ENCODE measurements at regions not wholly inside any gene's neighbourhood (a gene's known extent, or its start where the extent isn't known, plus 50 kb on each side); places are given as distances from the start of the nearest gene placed in this dataset.

- TF ChIP-seq, protein P1, sequence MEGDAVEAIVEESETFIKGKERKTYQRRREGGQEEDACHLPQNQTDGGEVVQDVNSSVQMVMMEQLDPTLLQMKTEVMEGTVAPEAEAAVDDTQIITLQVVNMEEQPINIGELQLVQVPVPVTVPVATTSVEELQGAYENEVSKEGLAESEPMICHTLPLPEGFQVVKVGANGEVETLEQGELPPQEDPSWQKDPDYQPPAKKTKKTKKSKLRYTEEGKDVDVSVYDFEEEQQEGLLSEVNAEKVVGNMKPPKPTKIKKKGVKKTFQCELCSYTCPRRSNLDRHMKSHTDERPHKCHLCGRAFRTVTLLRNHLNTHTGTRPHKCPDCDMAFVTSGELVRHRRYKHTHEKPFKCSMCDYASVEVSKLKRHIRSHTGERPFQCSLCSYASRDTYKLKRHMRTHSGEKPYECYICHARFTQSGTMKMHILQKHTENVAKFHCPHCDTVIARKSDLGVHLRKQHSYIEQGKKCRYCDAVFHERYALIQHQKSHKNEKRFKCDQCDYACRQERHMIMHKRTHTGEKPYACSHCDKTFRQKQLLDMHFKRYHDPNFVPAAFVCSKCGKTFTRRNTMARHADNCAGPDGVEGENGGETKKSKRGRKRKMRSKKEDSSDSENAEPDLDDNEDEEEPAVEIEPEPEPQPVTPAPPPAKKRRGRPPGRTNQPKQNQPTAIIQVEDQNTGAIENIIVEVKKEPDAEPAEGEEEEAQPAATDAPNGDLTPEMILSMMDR (IDR thresholded peaks at IDR 0.05), result no peak
- TF ChIP-seq POLR2A (IDR thresholded peaks at IDR 0.05), result no peak
Observed at GRCh38 chr6:168741942-168742782, 301.2 kb downstream of the SMOC2 start.

Data from body of pancreas (tissue), 4 donors.